ENCODE measurements at regions not wholly inside any gene's neighbourhood (a gene's known extent, or its start where the extent isn't known, plus 50 kb on each side); places are given as distances from the start of the nearest gene placed in this dataset.

- Histone ChIP-seq H3K36me3 (replicated peaks; ENCODE audit: insufficient read depth, low read depth) (no peaks in the 10 kb centered on the region), H3K4me2 (no peak overlapping the region), H4K20me1 (ENCODE audit: insufficient read depth, poor library complexity, severe bottlenecking) (no peaks in the 10 kb centered on the region), H3K27ac (no peak overlapping the region), H2AFZ (no peak overlapping the region), H3K9me3 (ENCODE audit: low read depth) (no peaks in the 10 kb centered on the region), H3K9me2 (replicated peaks; ENCODE audit: insufficient read depth) (no peaks in the 10 kb centered on the region), H3K4me1 (ENCODE audit: insufficient read depth) (no peaks in the 10 kb centered on the region), H3K79me2 (no peaks in the 10 kb centered on the region), H3K4me3 (no peak overlapping the region), H3K27me3 (no peaks in the 10 kb centered on the region)
- no peak for DNase-seq (ENCODE audit: low spot score)
- no peak for TF ChIP-seq EZH2phosphoT487 (IDR thresholded peaks at IDR 0.05; ENCODE audit: low read depth, severe bottlenecking, unreplicated experiment)
- TF ChIP-seq CTCF (IDR thresholded peaks at IDR 0.05; ENCODE audit: poor library complexity): no peak
- TF ChIP-seq EZH2 (IDR thresholded peaks at IDR 0.05; ENCODE audit: borderline replicate concordance): no peak
Observed at GRCh38 chr3:106232956-106233355, 364.1 kb upstream of the CBLB start.

- 89% methylated on average over 2 of the region's 2 CpGs for WGBS (ENCODE audit: low lambda C conversion rate, missing lambda C conversion rate)
Observed at GRCh38 chr3:106239195-106239697, 370.4 kb upstream of the CBLB start.

GRCh38 chr3:106241593-106241992 is 372.8 kb upstream of the CBLB start:
- TF ChIP-seq CTCF (IDR thresholded peaks at IDR 0.05; ENCODE audit: poor library complexity): no peak
- no peak for TF ChIP-seq EZH2phosphoT487 (IDR thresholded peaks at IDR 0.05; ENCODE audit: low read depth, severe bottlenecking, unreplicated experiment)
- TF ChIP-seq EZH2 (IDR thresholded peaks at IDR 0.05; ENCODE audit: borderline replicate concordance): no peak
- 76% methylated on average over 2 of the region's 2 CpGs for WGBS (ENCODE audit: low lambda C conversion rate, missing lambda C conversion rate)
- no peak for DNase-seq (ENCODE audit: low spot score)

More at GRCh38 chr3:106239195-106239697, 370.4 kb upstream of the CBLB start:
- Histone ChIP-seq H3K79me2 (no peaks in the 10 kb centered on the region), H3K4me2 (no peak overlapping the region), H3K27ac (no peak overlapping the region), H3K27me3 (no peaks in the 10 kb centered on the region), H3K4me3 (no peak overlapping the region), H3K9me3 (ENCODE audit: low read depth) (no peaks in the 10 kb centered on the region), H4K20me1 (ENCODE audit: insufficient read depth, poor library complexity, severe bottlenecking) (no peaks in the 10 kb centered on the region), H3K36me3 (replicated peaks; ENCODE audit: insufficient read depth, low read depth) (no peaks in the 10 kb centered on the region), H3K4me1 (ENCODE audit: insufficient read depth) (no peaks in the 10 kb centered on the region), H3K9me2 (replicated peaks; ENCODE audit: insufficient read depth) (no peaks in the 10 kb centered on the region), H2AFZ (no peak overlapping the region)
- no peak for DNase-seq (ENCODE audit: low spot score)
- TF ChIP-seq EZH2 (IDR thresholded peaks at IDR 0.05; ENCODE audit: borderline replicate concordance) (no peak), EZH2phosphoT487 (IDR thresholded peaks at IDR 0.05; ENCODE audit: low read depth, severe bottlenecking, unreplicated experiment) (no peak), CTCF (IDR thresholded peaks at IDR 0.05; ENCODE audit: poor library complexity) (no peak)

GRCh38 chr3:106242781-106243180 is 374.0 kb upstream of the CBLB start:
- Histone ChIP-seq H2AFZ (no peak overlapping the region), H3K4me1 (ENCODE audit: insufficient read depth) (no peaks in the 10 kb centered on the region), H3K4me2 (no peak overlapping the region), H3K9me2 (replicated peaks; ENCODE audit: insufficient read depth) (no peaks in the 10 kb centered on the region), H3K79me2 (no peaks in the 10 kb centered on the region), H3K9me3 (ENCODE audit: low read depth) (no peaks in the 10 kb centered on the region), H4K20me1 (ENCODE audit: insufficient read depth, poor library complexity, severe bottlenecking) (no peaks in the 10 kb centered on the region), H3K4me3 (no peak overlapping the region), H3K36me3 (replicated peaks; ENCODE audit: insufficient read depth, low read depth) (no peaks in the 10 kb centered on the region), H3K27me3 (no peaks in the 10 kb centered on the region), H3K27ac (no peak overlapping the region)
- TF ChIP-seq EZH2phosphoT487 (IDR thresholded peaks at IDR 0.05; ENCODE audit: low read depth, severe bottlenecking, unreplicated experiment) (no peak), EZH2 (IDR thresholded peaks at IDR 0.05; ENCODE audit: borderline replicate concordance) (no peak), CTCF (IDR thresholded peaks at IDR 0.05; ENCODE audit: poor library complexity) (no peak)
- 82% methylated on average over 3 of the region's 3 CpGs for WGBS (ENCODE audit: low lambda C conversion rate, missing lambda C conversion rate)
- no peak for DNase-seq (ENCODE audit: low spot score)

More at GRCh38 chr3:106241593-106241992, 372.8 kb upstream of the CBLB start:
- H3K4me2 ChIP-seq: no peak overlapping the region
- no peaks in the 10 kb centered on the region for H3K27me3 ChIP-seq
- no peaks in the 10 kb centered on the region for H3K79me2 ChIP-seq
- no peak overlapping the region for H3K4me3 ChIP-seq
- no peaks in the 10 kb centered on the region for H3K4me1 ChIP-seq (ENCODE audit: insufficient read depth)
- H3K9me2 ChIP-seq (replicated peaks; ENCODE audit: insufficient read depth): no peaks in the 10 kb centered on the region
- no peak overlapping the region for H3K27ac ChIP-seq
- H4K20me1 ChIP-seq (ENCODE audit: insufficient read depth, poor library complexity, severe bottlenecking): no peaks in the 10 kb centered on the region
- H3K36me3 ChIP-seq (replicated peaks; ENCODE audit: insufficient read depth, low read depth): no peaks in the 10 kb centered on the region
- no peak overlapping the region for H2AFZ ChIP-seq
- H3K9me3 ChIP-seq (ENCODE audit: low read depth): no peaks in the 10 kb centered on the region
